ENCODE measurements at regions not wholly inside any gene's neighbourhood (a gene's known extent, or its start where the extent isn't known, plus 50 kb on each side); places are given as distances from the start of the nearest gene placed in this dataset.

DNA sequence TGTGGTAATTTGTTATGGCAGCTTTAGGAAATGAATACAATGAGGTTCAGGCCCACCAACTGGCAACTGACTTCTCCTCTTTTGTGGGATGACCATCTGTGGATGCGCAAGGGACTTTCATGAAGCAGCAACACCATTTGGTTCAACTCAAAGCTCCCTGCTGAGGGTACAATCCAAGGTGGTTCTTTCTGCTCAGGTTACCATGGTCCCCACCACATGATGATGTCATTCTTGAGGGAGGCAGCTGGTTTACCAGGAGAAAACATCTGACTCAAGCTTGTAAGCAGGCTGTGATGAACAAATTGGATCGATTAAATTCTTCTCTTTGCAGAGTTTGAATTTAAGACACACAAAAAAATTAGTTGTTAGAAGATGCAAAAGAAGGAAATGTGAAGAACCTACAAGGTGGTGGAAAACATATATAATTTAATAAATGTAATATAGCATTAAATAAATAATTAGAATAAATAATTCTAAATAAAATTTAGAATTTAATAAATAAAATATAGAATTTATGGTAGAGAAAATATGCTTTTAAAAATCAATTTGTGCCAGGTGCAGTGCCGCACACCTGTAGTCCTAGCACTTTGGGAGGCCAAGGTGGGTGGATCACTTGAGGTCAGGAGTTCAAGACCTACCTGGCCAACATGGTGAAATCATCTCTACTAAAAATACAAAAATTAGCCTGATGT is 67.6 kb upstream of the ANKFN1 start:
- TF ChIP-seq, protein P1, sequence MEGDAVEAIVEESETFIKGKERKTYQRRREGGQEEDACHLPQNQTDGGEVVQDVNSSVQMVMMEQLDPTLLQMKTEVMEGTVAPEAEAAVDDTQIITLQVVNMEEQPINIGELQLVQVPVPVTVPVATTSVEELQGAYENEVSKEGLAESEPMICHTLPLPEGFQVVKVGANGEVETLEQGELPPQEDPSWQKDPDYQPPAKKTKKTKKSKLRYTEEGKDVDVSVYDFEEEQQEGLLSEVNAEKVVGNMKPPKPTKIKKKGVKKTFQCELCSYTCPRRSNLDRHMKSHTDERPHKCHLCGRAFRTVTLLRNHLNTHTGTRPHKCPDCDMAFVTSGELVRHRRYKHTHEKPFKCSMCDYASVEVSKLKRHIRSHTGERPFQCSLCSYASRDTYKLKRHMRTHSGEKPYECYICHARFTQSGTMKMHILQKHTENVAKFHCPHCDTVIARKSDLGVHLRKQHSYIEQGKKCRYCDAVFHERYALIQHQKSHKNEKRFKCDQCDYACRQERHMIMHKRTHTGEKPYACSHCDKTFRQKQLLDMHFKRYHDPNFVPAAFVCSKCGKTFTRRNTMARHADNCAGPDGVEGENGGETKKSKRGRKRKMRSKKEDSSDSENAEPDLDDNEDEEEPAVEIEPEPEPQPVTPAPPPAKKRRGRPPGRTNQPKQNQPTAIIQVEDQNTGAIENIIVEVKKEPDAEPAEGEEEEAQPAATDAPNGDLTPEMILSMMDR (IDR thresholded peaks at IDR 0.05), result no peak
- no peak for TF ChIP-seq POLR2A (IDR thresholded peaks at IDR 0.05)

Measured in lower leg skin (tissue), 3 donors.